ENCODE measurements at regions not wholly inside any gene's neighbourhood (a gene's known extent, or its start where the extent isn't known, plus 50 kb on each side); places are given as distances from the start of the nearest gene placed in this dataset.

GRCh38 chr5:63306909-63307308 is 655.3 kb downstream of the HTR1A start:
- no peak overlapping the region for H3K4me3 Mint-ChIP-seq
- H3K36me3 ChIP-seq (ENCODE audit: control insufficient read depth, insufficient read depth, low read length), result no peaks in the 10 kb centered on the region
- 100% methylated on average over 1 of the region's 1 CpG for WGBS (ENCODE audit: insufficient coverage)
- intact Hi-C loops (cut with micrococcal nuclease), result no loop called here
- no peaks in the 10 kb centered on the region for H3K36me3 Mint-ChIP-seq
- H3K4me3 ChIP-seq (ENCODE audit: low read length), result no peak overlapping the region
- no peak overlapping the region for H3K27ac ChIP-seq (ENCODE audit: low read length)
- DNase-seq, result no peak
- no peaks in the 10 kb centered on the region for H3K9me3 ChIP-seq (ENCODE audit: control insufficient read depth, insufficient read depth, low read length)
- H3K27ac Mint-ChIP-seq, result no peak overlapping the region
- H3K4me1 Mint-ChIP-seq, result no peaks in the 10 kb centered on the region
- peaks cover 15% of the 10 kb centered on the region in 2 donors for H3K9me3 Mint-ChIP-seq
- no peak for TF ChIP-seq CTCF (IDR thresholded peaks at IDR 0.05)
- no peaks in the 10 kb centered on the region for H3K27me3 ChIP-seq (ENCODE audit: control insufficient read depth, insufficient read depth, low read length)
- no peaks in the 10 kb centered on the region for H3K27me3 Mint-ChIP-seq (ENCODE audit: low read depth in 2 of 2)
- no peaks in the 10 kb centered on the region for H3K4me1 ChIP-seq (ENCODE audit: control insufficient read depth, insufficient read depth, low read length)
- ATAC-seq, result no peak

GRCh38 chr5:63293317-63293716 is 668.9 kb downstream of the HTR1A start:
- H3K4me3 Mint-ChIP-seq, result no peak overlapping the region
- no peaks in the 10 kb centered on the region for H3K36me3 Mint-ChIP-seq
- WGBS (ENCODE audit: insufficient coverage), result no CpG with 5 or more reads among the region's 1 CpG
- H3K4me1 ChIP-seq (ENCODE audit: control insufficient read depth, insufficient read depth, low read length), result no peaks in the 10 kb centered on the region
- H3K4me1 Mint-ChIP-seq, result no peaks in the 10 kb centered on the region
- H3K27me3 ChIP-seq (ENCODE audit: control insufficient read depth, insufficient read depth, low read length), result no peaks in the 10 kb centered on the region
- no peak overlapping the region for H3K4me3 ChIP-seq (ENCODE audit: low read length)
- TF ChIP-seq CTCF (IDR thresholded peaks at IDR 0.05), result no peak
- ATAC-seq (no peak), DNase-seq (no peak)
- intact Hi-C loops (cut with micrococcal nuclease), result no loop called here
- no peaks in the 10 kb centered on the region for H3K27me3 Mint-ChIP-seq (ENCODE audit: low read depth in 2 of 2)
- H3K27ac ChIP-seq (ENCODE audit: low read length), result no peak overlapping the region
- H3K36me3 ChIP-seq (ENCODE audit: control insufficient read depth, insufficient read depth, low read length), result no peaks in the 10 kb centered on the region
- H3K9me3 ChIP-seq (ENCODE audit: control insufficient read depth, insufficient read depth, low read length), result no peaks in the 10 kb centered on the region
- H3K27ac Mint-ChIP-seq, result no peak overlapping the region
- peaks cover 9 to 16% of the 10 kb centered on the region in 2 donors for H3K9me3 Mint-ChIP-seq

GRCh38 chr5:63286724-63287123 is 675.5 kb downstream of the HTR1A start:
- TF ChIP-seq CTCF (IDR thresholded peaks at IDR 0.05), result no peak
- Histone ChIP-seq H3K36me3 (ENCODE audit: control insufficient read depth, insufficient read depth, low read length) (no peaks in the 10 kb centered on the region), H3K9me3 (ENCODE audit: control insufficient read depth, insufficient read depth, low read length) (no peaks in the 10 kb centered on the region), H3K27me3 (ENCODE audit: control insufficient read depth, insufficient read depth, low read length) (no peaks in the 10 kb centered on the region), H3K27ac (ENCODE audit: low read length) (no peak overlapping the region), H3K4me3 (ENCODE audit: low read length) (no peak overlapping the region), H3K4me1 (ENCODE audit: control insufficient read depth, insufficient read depth, low read length) (no peaks in the 10 kb centered on the region)
- ATAC-seq, result no peak
- intact Hi-C loops (cut with micrococcal nuclease), result no loop called here
- 86% methylated on average over 4 of the region's 4 CpGs for WGBS (ENCODE audit: insufficient coverage)
- Mint-ChIP-seq H3K4me1 (no peaks in the 10 kb centered on the region), H3K36me3 (no peaks in the 10 kb centered on the region), H3K9me3 (peaks cover 13 to 16% of the 10 kb centered on the region in 2 donors), H3K4me3 (no peak overlapping the region), H3K27me3 (ENCODE audit: low read depth in 2 of 2) (no peaks in the 10 kb centered on the region), H3K27ac (no peak overlapping the region)
- no peak for DNase-seq

GRCh38 chr5:63263411-63263810 is 684.8 kb downstream of the LRRC70 start:
- H3K27me3 Mint-ChIP-seq (ENCODE audit: low read depth in 2 of 2), result no peaks in the 10 kb centered on the region
- no peak for ATAC-seq
- no peaks in the 10 kb centered on the region for H3K9me3 ChIP-seq (ENCODE audit: control insufficient read depth, insufficient read depth, low read length)

More at GRCh38 chr5:63263411-63263810, 684.8 kb downstream of the LRRC70 start:
- Mint-ChIP-seq H3K4me3 (no peak overlapping the region), H3K36me3 (peaks cover 6% of the 10 kb centered on the region), H3K27ac (no peak overlapping the region), H3K4me1 (no peaks in the 10 kb centered on the region), H3K9me3 (peaks cover 11 to 12% of the 10 kb centered on the region in 2 donors)
- no peak for DNase-seq
- H3K27ac ChIP-seq (ENCODE audit: low read length), result no peak overlapping the region
- no peaks in the 10 kb centered on the region for H3K4me1 ChIP-seq (ENCODE audit: control insufficient read depth, insufficient read depth, low read length)
- intact Hi-C loops (cut with micrococcal nuclease), result no loop called here
- H3K36me3 ChIP-seq (ENCODE audit: control insufficient read depth, insufficient read depth, low read length), result no peaks in the 10 kb centered on the region
- H3K4me3 ChIP-seq (ENCODE audit: low read length), result no peak overlapping the region
- TF ChIP-seq CTCF (IDR thresholded peaks at IDR 0.05), result no peak
- H3K27me3 ChIP-seq (ENCODE audit: control insufficient read depth, insufficient read depth, low read length), result no peaks in the 10 kb centered on the region
- 91% methylated on average over 2 of the region's 2 CpGs for WGBS (ENCODE audit: insufficient coverage)
